ENCODE measurements at regions not wholly inside any gene's neighbourhood (a gene's known extent, or its start where the extent isn't known, plus 50 kb on each side); places are given as distances from the start of the nearest gene placed in this dataset.

DNA sequence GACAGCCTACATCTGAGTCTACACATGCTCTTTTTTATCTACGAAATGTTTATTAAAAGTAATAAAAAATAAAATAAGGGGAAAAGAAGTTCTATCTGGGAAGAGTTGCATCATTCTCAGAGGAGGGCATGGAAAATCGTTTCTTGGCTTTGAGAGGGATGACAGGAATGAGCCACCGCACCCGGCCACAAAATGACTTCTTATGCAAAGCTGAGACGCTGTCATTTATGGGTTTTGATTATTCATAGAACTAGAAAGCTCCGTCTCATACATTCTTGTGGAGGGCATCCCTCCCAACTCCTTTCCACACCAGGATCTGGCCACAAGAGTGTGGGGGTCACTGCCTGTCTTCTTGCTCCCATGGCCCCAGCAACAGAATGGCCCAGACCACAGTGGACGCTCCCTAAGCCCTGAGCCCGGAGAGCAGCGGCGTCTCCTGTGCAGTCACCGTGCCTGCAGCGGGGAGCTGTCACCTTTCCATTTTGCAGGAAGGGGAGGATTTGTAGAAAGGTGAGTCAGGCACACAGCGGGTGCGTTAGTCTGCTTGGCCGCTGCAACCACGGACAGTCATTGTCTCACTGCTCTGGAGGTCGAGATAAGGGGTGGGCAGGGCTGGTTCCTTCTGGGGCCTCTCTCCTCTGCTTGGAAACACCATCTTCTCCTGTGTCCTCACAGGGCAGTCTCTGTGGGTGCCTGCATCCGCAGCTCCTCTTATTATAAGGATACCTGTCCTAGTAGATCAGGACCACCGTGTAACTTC, 1388.7 kb downstream of the BRD1 start:
- WGBS, 2 donors (ENCODE audit: extremely low coverage in 2 of 2, insufficient read length in 2 of 2, insufficient replicate concordance in 1 of 2), result no CpG with 5 or more reads among the region's 19 CpGs
- no peak overlapping the region for H2AFZ ChIP-seq (ENCODE audit: low read length)
- no peak for DNase-seq (ENCODE audit: low spot score)

GRCh38 chr22:48438096-48438495, 1389.6 kb downstream of the BRD1 start:
- no peaks in the 10 kb centered on the region for H3K4me1 ChIP-seq (ENCODE audit: control insufficient read depth in 2 of 2, insufficient read depth in 1 of 2, low read depth in 1 of 2, low read length in 2 of 2)
- H3K14ac ChIP-seq (ENCODE audit: low read length), result no peak overlapping the region
- H2AK5ac ChIP-seq (ENCODE audit: low read depth, low read length), result no peak overlapping the region
- H3K9ac ChIP-seq (ENCODE audit: low read depth, low read length, poor library complexity), result no peak overlapping the region
- no peak overlapping the region for H4K91ac ChIP-seq (ENCODE audit: low read depth, low read length, poor library complexity)
- no peak overlapping the region for H2BK120ac ChIP-seq (ENCODE audit: low read depth, low read length)
- H2BK15ac ChIP-seq (ENCODE audit: low read length), result no peak overlapping the region
- peak overlapping the region; percentile 12 for H3K23ac ChIP-seq (ENCODE audit: low read depth, low read length, poor library complexity)
- no peak overlapping the region for H3K4me2 ChIP-seq (ENCODE audit: insufficient read depth, low read length, poor library complexity, severe bottlenecking)
- H2BK12ac ChIP-seq (ENCODE audit: low read length), result no peak overlapping the region
- peaks cover 0 to 2% of the 10 kb centered on the region in 2 donors for H3K9me3 ChIP-seq (replicated peaks in 1 of 2; ENCODE audit: control insufficient read depth in 2 of 2, insufficient read depth in 1 of 2, low read depth in 1 of 2, low read length in 2 of 2)
- no peak overlapping the region for H4K8ac ChIP-seq (ENCODE audit: low read depth, low read length)
- no peak overlapping the region for H3K27ac ChIP-seq (replicated peaks; ENCODE audit: low read length)
- no peak for DNase-seq (ENCODE audit: low spot score)
- peaks cover 0 to 3% (median 0%) of the 10 kb centered on the region in 3 experiments for H3K27me3 ChIP-seq (ENCODE audit: control insufficient read depth in 3 of 3, insufficient read depth in 3 of 3, low read depth in 1 of 3, low read length in 3 of 3)
- peak overlapping the region; percentile 33 for H3K18ac ChIP-seq (ENCODE audit: low read length)
- no peak overlapping the region for H2BK5ac ChIP-seq (ENCODE audit: low read length)
- H3K4me3 ChIP-seq (ENCODE audit: low read length in 2 of 2), result no peak overlapping the region
- H3K4ac ChIP-seq (ENCODE audit: low read length), result no peak overlapping the region
- no peaks in the 10 kb centered on the region for H3K79me1 ChIP-seq (ENCODE audit: low read depth, low read length)
- H3K36me3 ChIP-seq (replicated peaks in 1 of 2; ENCODE audit: control insufficient read depth in 2 of 2, insufficient read depth in 2 of 2, low read length in 2 of 2), result no peaks in the 10 kb centered on the region
- no peak overlapping the region for H2AFZ ChIP-seq (ENCODE audit: low read length)
- WGBS, 2 donors (ENCODE audit: extremely low coverage in 2 of 2, insufficient read length in 2 of 2, insufficient replicate concordance in 1 of 2), result no CpG with 5 or more reads among the region's 13 CpGs

More for the DNA sequence above, 1388.7 kb downstream of the BRD1 start:
- Histone ChIP-seq H3K9me3 (replicated peaks in 1 of 2; ENCODE audit: control insufficient read depth in 2 of 2, insufficient read depth in 1 of 2, low read depth in 1 of 2, low read length in 2 of 2) (peaks cover 0 to 2% of the 10 kb centered on the region in 2 donors), H3K4ac (ENCODE audit: low read length) (no peak overlapping the region), H3K4me3 (ENCODE audit: low read length in 2 of 2) (no peak overlapping the region), H4K8ac (ENCODE audit: low read depth, low read length) (no peak overlapping the region), H3K36me3 (replicated peaks in 1 of 2; ENCODE audit: control insufficient read depth in 2 of 2, insufficient read depth in 2 of 2, low read length in 2 of 2) (no peaks in the 10 kb centered on the region), H3K27me3 (ENCODE audit: control insufficient read depth in 3 of 3, insufficient read depth in 3 of 3, low read depth in 1 of 3, low read length in 3 of 3) (peaks cover 0 to 3% (median 0%) of the 10 kb centered on the region in 3 experiments), H3K27ac (replicated peaks; ENCODE audit: low read length) (no peak overlapping the region), H3K9ac (ENCODE audit: low read depth, low read length, poor library complexity) (no peak overlapping the region), H3K14ac (ENCODE audit: low read length) (peak overlapping the region; percentile 25), H2BK120ac (ENCODE audit: low read depth, low read length) (no peak overlapping the region), H3K79me1 (ENCODE audit: low read depth, low read length) (no peaks in the 10 kb centered on the region), H2AK5ac (ENCODE audit: low read depth, low read length) (no peak overlapping the region), H3K18ac (ENCODE audit: low read length) (peak overlapping the region; percentile 11), H3K23ac (ENCODE audit: low read depth, low read length, poor library complexity) (peak overlapping the region; percentile 40), H4K91ac (ENCODE audit: low read depth, low read length, poor library complexity) (no peak overlapping the region), H2BK15ac (ENCODE audit: low read length) (no peak overlapping the region), H3K4me2 (ENCODE audit: insufficient read depth, low read length, poor library complexity, severe bottlenecking) (no peak overlapping the region), H3K4me1 (ENCODE audit: control insufficient read depth in 2 of 2, insufficient read depth in 1 of 2, low read depth in 1 of 2, low read length in 2 of 2) (no peaks in the 10 kb centered on the region), H2BK12ac (ENCODE audit: low read length) (no peak overlapping the region), H2BK5ac (ENCODE audit: low read length) (no peak overlapping the region)

GRCh38 chr22:48436201-48436931, 1391.3 kb downstream of the BRD1 start:
- no peak overlapping the region for H4K8ac ChIP-seq (ENCODE audit: low read depth, low read length)
- no peak overlapping the region for H3K4me3 ChIP-seq (ENCODE audit: low read length in 2 of 2)
- H3K36me3 ChIP-seq (replicated peaks in 1 of 2; ENCODE audit: control insufficient read depth in 2 of 2, insufficient read depth in 2 of 2, low read length in 2 of 2), result no peaks in the 10 kb centered on the region
- H2BK120ac ChIP-seq (ENCODE audit: low read depth, low read length), result no peak overlapping the region
- no peak overlapping the region for H2BK5ac ChIP-seq (ENCODE audit: low read length)
- H3K4me2 ChIP-seq (ENCODE audit: insufficient read depth, low read length, poor library complexity, severe bottlenecking), result no peak overlapping the region
- no peak for DNase-seq (ENCODE audit: low spot score)
- no peaks in the 10 kb centered on the region for H3K4me1 ChIP-seq (ENCODE audit: control insufficient read depth in 2 of 2, insufficient read depth in 1 of 2, low read depth in 1 of 2, low read length in 2 of 2)
- H2BK15ac ChIP-seq (ENCODE audit: low read length), result no peak overlapping the region
- H4K91ac ChIP-seq (ENCODE audit: low read depth, low read length, poor library complexity), result no peak overlapping the region
- H3K27ac ChIP-seq (replicated peaks; ENCODE audit: low read length), result no peak overlapping the region
- no CpG with 5 or more reads among the region's 17 CpGs for WGBS, 2 donors (ENCODE audit: extremely low coverage in 2 of 2, insufficient read length in 2 of 2, insufficient replicate concordance in 1 of 2)
- H3K9ac ChIP-seq (ENCODE audit: low read depth, low read length, poor library complexity), result no peak overlapping the region
- H3K4ac ChIP-seq (ENCODE audit: low read length), result no peak overlapping the region
- H2BK12ac ChIP-seq (ENCODE audit: low read length), result no peak overlapping the region
- no peak overlapping the region for H3K14ac ChIP-seq (ENCODE audit: low read length)
- no peak overlapping the region for H2AFZ ChIP-seq (ENCODE audit: low read length)
- peak overlapping the region; percentile 36 for H3K18ac ChIP-seq (ENCODE audit: low read length)
- H2AK5ac ChIP-seq (ENCODE audit: low read depth, low read length), result no peak overlapping the region
- no peak overlapping the region for H3K23ac ChIP-seq (ENCODE audit: low read depth, low read length, poor library complexity)
- H3K79me1 ChIP-seq (ENCODE audit: low read depth, low read length), result no peaks in the 10 kb centered on the region
- peaks cover 0 to 3% (median 0%) of the 10 kb centered on the region in 3 experiments for H3K27me3 ChIP-seq (ENCODE audit: control insufficient read depth in 3 of 3, insufficient read depth in 3 of 3, low read depth in 1 of 3, low read length in 3 of 3)
- peaks cover 0 to 2% of the 10 kb centered on the region in 2 donors for H3K9me3 ChIP-seq (replicated peaks in 1 of 2; ENCODE audit: control insufficient read depth in 2 of 2, insufficient read depth in 1 of 2, low read depth in 1 of 2, low read length in 2 of 2)

GRCh38 chr22:48434868-48435250, 1392.8 kb downstream of the BRD1 start:
- H3K27ac ChIP-seq (replicated peaks; ENCODE audit: low read length), result no peak overlapping the region
- no peak overlapping the region for H3K4ac ChIP-seq (ENCODE audit: low read length)
- peaks cover 0 to 3% (median 0%) of the 10 kb centered on the region in 3 experiments for H3K27me3 ChIP-seq (ENCODE audit: control insufficient read depth in 3 of 3, insufficient read depth in 3 of 3, low read depth in 1 of 3, low read length in 3 of 3)
- no peaks in the 10 kb centered on the region for H3K4me1 ChIP-seq (ENCODE audit: control insufficient read depth in 2 of 2, insufficient read depth in 1 of 2, low read depth in 1 of 2, low read length in 2 of 2)
- no CpG with 5 or more reads among the region's 5 CpGs for WGBS, 2 donors (ENCODE audit: extremely low coverage in 2 of 2, insufficient read length in 2 of 2, insufficient replicate concordance in 1 of 2)
- no peak overlapping the region for H3K14ac ChIP-seq (ENCODE audit: low read length)
- H3K4me3 ChIP-seq (ENCODE audit: low read length in 2 of 2), result no peak overlapping the region
- H3K9me3 ChIP-seq (replicated peaks in 1 of 2; ENCODE audit: control insufficient read depth in 2 of 2, insufficient read depth in 1 of 2, low read depth in 1 of 2, low read length in 2 of 2), result peaks cover 0 to 2% of the 10 kb centered on the region in 2 donors
- no peak overlapping the region for H2BK12ac ChIP-seq (ENCODE audit: low read length)
- no peak for DNase-seq (ENCODE audit: low spot score)
- H2AK5ac ChIP-seq (ENCODE audit: low read depth, low read length), result no peak overlapping the region
- H2BK15ac ChIP-seq (ENCODE audit: low read length), result no peak overlapping the region
- no peak overlapping the region for H2BK120ac ChIP-seq (ENCODE audit: low read depth, low read length)
- H4K91ac ChIP-seq (ENCODE audit: low read depth, low read length, poor library complexity), result no peak overlapping the region
- H3K23ac ChIP-seq (ENCODE audit: low read depth, low read length, poor library complexity), result no peak overlapping the region
- H3K9ac ChIP-seq (ENCODE audit: low read depth, low read length, poor library complexity), result no peak overlapping the region
- H2BK5ac ChIP-seq (ENCODE audit: low read length), result no peak overlapping the region
- no peaks in the 10 kb centered on the region for H3K36me3 ChIP-seq (replicated peaks in 1 of 2; ENCODE audit: control insufficient read depth in 2 of 2, insufficient read depth in 2 of 2, low read length in 2 of 2)
- no peak overlapping the region for H2AFZ ChIP-seq (ENCODE audit: low read length)
- no peaks in the 10 kb centered on the region for H3K79me1 ChIP-seq (ENCODE audit: low read depth, low read length)
- H4K8ac ChIP-seq (ENCODE audit: low read depth, low read length), result no peak overlapping the region
- no peak overlapping the region for H3K18ac ChIP-seq (ENCODE audit: low read length)
- H3K4me2 ChIP-seq (ENCODE audit: insufficient read depth, low read length, poor library complexity, severe bottlenecking), result no peak overlapping the region
